ENCODE measurements at regions not wholly inside any gene's neighbourhood (a gene's known extent, or its start where the extent isn't known, plus 50 kb on each side); places are given as distances from the start of the nearest gene placed in this dataset.
"Not testable (repeated sequence)": the region's sequence is repeated elsewhere in the genome, so short reads cannot be mapped to it uniquely, and the experiment has no call there.

DNA sequence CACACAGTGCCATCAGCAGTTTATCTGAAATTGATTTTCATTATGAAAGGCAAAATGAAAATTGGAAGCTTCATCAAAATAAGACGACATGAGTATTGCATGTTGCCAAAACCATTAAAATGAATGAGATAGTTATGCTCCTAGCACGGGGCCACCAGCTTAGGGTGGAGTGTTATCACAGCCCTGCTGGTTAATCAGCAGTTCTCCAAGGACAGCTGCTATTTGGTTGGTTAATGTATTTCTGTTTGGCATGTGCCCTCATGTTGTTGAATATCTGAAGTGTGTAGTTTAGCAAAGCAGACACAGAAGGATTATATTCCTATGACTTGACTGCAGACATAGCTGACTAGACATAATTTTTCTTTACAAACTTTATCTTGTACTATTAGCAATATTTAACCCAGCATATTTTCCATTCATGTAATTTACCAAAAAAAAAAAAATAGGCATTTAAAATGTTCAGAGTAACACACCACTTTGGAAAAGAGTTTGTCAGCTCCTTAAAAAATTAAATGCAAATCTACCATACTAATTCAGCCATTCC, 98.6 kb upstream of the PIK3R1 start:
- intact Hi-C loops (cut with DNase I) = no loop called here
- ATAC-seq = peak in 1 of 2 donors; percentile 55
- DNase-seq = no peak

DNA sequence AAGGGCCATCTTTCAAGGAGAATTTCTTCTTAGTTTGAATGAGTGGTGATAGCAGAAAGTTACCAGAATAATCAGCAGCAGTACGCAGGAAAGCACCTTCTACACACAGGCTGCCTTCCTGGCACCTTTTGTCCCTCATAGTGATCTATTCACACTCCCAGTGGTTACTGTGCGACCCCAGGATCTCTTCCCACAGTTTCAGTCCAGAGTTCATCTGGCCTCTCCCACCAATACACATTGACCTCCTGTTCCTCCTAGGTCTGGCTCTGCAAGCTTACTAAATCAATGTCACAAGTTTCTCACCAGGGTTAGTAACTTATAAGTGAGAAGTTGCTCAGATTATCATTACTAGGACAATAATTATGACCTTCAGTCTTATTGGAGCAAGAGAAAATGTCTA, 99.1 kb upstream of the PIK3R1 start:
- intact Hi-C loops (cut with DNase I) = no loop called here
- ATAC-seq (no peak), DNase-seq (no peak)

DNA sequence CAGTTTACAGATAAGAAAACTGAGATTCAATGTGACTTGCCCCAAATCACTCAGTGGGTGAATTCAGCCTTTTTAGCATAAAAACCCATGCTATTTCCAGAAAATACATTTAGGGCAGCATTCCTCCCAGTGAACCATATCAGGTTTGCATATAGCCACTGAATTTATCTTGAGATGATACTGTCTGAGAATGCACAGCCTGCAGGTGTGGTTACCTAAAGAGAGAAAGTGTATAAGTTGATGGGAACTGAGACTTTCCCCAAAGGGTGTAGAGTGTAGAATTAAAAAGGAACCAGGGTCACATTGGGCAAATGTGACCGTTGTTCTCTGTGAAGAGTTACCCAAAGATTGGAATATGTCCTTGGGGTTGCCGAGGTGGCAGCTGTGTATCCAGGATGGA, 100.0 kb upstream of the PIK3R1 start:
- intact Hi-C loops (cut with DNase I) = no loop called here
- no peak for ATAC-seq
- DNase-seq = no peak

DNA sequence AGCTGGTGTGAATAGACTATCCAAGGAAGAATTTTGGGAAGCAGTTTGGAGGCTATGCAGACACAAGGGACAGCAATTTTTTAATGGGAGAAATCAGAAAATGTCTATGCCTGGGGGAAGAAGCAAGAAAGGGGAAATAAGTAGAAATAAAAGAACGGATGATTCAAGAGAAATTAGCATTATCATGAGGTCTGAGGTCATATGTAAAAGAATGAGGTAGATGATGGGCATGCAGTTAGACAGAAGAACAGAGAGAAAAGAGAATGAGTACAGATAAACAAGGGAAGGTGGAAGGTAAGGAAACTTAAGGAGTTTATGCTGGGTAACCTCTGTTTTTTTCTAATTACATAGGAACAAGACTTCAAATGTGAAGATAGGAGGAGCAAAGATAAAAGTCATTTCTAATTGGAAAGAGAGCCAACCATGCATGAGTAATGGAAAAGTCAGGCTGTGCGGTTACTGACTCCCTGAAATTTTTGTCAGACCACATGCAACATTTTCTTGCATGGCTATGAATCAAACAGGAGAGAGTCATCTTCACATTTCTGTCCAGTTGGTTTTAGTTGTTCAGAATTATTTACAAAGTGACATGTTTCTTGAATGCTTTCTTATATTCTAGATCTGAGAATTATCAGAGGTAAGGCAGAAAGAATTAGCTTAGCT, 101.0 kb upstream of the PIK3R1 start:
- intact Hi-C loops (cut with DNase I) = no loop called here
- peak in 1 of 2 donors; percentile 77 for ATAC-seq
- DNase-seq = no peak

DNA sequence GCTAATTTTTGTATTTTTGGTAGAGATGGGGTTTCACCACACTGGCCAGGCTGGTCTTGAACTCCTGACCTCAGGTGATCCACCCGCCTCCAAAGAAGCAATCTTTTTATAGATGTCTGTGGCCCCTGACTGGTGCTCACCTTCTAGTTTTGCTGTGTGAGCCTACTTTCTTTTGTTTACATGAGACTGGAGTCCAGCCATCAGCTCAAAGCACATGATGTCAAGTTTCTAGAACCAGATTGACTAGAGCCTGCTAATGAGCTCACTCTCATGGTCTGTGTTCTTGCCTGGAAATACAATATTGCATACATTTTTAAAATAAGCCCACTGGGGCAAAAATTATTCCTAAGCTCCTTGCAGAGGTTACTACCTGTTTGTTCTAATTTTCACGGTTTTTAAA, 102.9 kb upstream of the PIK3R1 start:
- ATAC-seq (no peak), DNase-seq (no peak)
- intact Hi-C loops (cut with DNase I) = no loop called here

DNA sequence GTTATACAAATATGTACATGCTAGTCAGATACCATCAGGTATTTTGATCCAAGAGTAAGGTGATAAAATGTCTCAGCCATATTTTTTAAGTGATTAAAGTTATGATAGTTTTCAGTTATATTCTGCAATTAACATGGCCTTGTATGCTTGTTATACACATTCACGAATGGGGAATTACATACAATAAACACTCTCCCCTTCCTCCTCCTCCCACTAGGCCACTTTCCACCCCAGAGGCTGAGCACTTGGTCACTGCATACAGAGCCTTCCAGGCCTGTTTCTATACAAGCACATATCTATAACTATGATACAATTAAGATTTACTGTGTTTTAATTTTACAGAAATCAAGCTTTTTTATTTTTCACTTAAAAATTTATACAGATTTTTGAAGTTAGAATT, 104.7 kb upstream of the PIK3R1 start:
- ATAC-seq = no peak
- no peak for DNase-seq
- intact Hi-C loops (cut with DNase I) = no loop called here

DNA sequence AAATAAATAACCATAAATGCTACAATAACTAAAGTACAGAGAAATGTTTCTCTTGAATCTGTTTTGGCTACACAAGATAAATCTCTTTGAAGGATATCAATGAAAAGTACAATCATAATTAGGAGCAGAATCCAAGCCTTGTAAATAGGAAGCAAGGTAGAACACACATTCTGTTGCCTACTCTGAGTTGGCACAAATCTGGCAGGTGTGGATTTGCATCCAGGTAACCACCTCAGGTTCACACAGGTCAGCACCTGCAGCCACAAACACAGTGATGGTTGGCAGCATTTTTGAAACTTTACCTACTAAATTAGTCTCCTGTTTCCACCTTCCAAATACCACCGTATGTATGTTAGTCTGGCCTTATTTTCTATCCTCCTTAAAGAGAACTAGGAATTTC, 105.3 kb upstream of the PIK3R1 start:
- intact Hi-C loops (cut with DNase I) = no loop called here
- DNase-seq (no peak), ATAC-seq (no peak)

DNA sequence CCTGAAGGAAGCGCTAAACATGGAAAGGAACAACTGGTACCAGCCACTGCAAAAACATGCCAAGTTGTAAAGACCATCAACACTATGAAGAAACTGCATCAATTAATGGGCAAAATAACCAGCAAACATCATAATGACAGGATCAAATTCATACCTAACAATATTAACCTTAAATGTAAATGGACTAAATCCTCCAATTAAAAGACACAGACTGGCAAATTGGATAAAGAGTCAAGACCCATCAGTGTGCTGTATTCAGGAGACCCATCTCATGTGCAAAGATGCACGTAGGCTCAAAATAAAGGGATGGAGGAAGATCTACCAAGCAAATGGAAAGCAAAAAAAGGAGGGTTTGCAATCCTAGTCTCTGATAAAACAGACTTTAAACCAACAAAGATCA, 111.3 kb upstream of the PIK3R1 start:
- DNase-seq; ATAC-seq; intact Hi-C loops (cut with DNase I): not testable (repeated sequence)

DNA sequence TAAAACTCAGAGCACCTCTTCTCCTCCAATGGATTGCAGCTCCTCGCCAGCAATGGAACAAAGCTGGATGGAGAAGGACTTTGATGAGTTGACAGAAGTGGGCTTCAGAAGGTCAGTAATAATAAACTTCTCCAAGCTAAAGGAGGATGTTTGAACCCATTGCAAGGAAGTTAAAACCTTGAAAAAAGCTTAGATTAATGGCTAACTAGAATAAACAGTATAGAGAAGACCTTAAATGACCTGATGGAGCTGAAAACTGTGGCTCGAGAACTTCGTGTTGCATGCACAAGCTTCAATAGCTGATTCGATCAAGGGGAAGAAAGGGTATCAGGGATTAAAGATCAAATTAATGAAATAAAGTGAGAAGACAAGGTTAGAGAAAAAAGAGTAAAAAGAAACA, 112.3 kb upstream of the PIK3R1 start:
- intact Hi-C loops (cut with DNase I); ATAC-seq; DNase-seq: not testable (repeated sequence)

DNA sequence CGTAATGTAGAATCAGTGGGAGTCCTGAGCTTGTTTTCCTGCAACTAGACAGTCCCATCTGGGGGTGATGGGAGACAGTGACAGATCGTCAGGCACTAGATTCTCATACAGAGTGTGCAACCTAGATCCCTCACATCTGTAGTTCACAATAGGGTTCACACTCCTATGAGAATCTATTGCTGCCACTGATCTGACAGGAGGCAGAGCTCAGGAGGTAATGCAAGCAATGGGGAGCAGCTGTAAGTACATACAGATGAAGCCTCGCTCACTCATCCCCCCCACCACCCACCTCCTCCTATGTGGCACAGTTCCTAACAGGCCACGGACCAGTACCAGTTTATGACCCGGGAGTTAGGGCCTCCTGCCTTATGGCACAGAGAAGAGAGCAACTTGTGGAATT, 116.2 kb upstream of the PIK3R1 start:
- ATAC-seq = no peak
- intact Hi-C loops (cut with DNase I) = no loop called here
- no peak for DNase-seq

DNA sequence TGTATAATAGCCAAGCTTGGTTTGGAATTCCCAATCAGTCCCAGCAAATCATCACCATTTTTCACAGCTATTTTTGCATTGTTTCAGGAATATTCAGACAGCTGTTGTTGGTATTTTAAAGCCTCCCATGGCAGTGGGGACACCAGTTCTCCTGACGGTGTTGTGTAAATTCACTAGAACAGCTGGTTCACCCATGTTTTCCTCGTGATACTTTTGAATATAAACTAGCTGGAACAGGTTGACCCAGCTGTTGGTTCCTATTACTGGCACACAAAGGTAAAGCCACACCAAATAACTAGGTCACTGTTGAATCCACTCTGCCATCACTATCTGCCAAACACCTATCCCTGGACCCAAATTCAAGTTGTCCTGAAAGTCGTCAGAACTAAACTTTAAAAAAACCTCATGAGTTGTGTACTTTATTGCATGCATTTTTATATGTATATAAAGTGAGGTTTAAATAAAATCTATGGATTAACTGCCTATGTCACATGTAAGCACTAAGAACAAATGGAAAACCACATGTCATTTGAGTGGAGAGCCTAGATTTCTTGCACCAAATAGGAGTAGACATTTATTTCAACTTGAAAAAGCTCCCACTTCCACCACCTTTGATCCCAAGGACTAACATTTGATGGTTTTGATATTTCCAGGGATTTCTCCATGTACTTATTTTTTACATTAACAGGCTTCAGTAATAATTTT, 121.9 kb upstream of the PIK3R1 start:
- no peak for ATAC-seq
- DNase-seq = no peak
- intact Hi-C loops (cut with DNase I) = no loop called here

DNA sequence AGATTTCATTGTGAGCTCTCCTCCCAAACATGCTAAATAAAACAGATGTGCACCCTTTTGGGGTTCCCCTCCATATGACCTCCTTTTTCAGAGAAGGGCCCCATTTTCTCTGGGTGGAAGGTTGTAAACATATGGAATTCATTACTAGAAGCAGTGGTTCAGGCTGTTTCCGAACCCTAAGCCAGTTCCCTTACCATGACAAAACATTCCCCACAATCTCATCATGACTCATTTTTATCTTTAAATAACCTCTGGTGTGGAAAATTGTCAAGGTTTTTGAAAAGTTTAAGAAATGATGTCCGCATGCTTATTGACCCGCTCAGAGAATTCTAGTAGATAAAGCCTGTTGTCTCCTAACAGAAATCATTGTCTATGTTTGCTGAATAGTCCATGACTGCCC, 127.3 kb upstream of the PIK3R1 start:
- intact Hi-C loops (cut with DNase I) = no loop called here
- DNase-seq (no peak), ATAC-seq (peak in 1 of 2 donors; percentile 67)

DNA sequence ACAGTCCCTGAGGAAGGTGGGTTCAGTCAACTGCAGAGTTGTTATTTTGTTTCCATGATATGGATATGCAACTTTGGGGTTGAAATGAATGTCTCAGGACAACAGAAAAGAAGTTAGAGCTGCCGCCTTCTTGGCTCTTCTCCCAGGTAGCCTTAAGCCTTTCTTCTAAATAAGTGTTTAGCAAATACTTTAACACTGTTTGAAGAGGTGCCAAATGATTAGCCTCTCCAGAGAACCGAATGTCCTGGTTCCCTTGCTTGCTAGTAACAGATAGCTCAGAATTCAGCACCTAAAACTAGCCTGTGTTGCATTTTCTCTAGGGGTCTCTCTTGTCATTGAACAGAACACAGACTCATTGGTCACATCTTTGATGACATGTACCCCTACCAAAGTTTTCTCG, 127.7 kb upstream of the PIK3R1 start:
- intact Hi-C loops (cut with DNase I) = no loop called here
- DNase-seq (no peak), ATAC-seq (peak in 1 of 2 donors; percentile 61)

DNA sequence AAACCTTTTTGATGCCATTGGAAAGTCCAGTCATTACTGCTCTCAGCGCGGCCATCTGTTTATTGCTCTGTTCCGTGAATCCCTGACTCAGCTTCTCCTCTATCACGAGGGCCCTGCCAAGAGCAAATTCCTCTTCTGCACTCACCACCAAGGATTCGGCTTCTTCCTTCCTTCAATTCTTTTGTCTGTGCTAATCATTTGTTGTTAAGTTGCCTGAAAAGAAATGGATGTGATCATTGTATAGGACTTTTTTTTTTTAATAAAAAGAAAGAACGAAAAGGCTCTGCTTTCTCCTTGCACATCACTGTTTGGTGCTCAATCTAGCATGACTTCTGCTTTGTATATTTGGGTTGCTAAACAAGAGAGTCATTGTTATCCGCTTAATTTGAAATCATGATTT, 128.7 kb upstream of the PIK3R1 start:
- ATAC-seq (peak; percentile 34 to 82), DNase-seq (peak; percentile 40)
- intact Hi-C loops (cut with DNase I) = no loop called here

DNA sequence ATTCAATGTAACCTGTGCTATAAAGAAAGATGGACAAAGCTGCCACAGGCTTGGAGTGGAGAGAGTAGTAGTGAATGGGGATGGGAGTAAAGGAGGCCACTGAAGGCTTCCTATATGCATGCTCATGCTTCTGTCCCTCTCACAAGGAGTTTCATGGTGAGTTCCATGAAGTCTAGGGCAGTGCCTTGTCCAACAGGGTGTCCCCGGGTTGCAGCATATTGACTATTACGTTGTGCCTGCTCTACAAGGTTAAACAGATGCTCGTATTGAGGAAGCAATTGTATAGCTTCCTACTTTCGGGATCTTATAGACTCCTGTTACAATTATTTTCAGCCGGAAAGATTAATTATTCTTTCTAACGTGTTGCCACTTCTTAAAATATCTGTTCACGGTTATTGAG, 129.1 kb upstream of the PIK3R1 start:
- intact Hi-C loops (cut with DNase I) = no loop called here
- no peak for DNase-seq
- ATAC-seq = peak in 1 of 2 donors; percentile 38

DNA sequence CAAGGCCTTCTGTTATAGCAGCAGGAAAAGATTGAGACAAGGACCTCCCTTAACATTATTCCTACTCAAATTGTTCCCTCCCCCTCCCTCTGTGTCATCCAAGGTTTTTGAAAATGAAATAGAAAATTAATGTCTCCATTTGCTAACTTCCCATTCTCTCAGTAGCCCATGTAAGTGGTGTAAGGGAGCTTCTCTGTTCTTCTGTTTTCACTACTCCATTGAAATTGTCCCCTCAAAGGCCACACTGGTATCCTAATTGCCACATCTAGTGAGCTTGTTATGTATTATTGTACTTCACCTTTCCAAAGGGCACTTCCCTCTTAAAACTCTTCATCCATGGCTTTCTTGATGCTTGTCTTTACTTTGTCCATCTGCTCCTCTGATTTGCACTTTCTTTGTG, 131.2 kb upstream of the PIK3R1 start:
- intact Hi-C loops (cut with DNase I) = no loop called here
- DNase-seq (no peak), ATAC-seq (no peak)

DNA sequence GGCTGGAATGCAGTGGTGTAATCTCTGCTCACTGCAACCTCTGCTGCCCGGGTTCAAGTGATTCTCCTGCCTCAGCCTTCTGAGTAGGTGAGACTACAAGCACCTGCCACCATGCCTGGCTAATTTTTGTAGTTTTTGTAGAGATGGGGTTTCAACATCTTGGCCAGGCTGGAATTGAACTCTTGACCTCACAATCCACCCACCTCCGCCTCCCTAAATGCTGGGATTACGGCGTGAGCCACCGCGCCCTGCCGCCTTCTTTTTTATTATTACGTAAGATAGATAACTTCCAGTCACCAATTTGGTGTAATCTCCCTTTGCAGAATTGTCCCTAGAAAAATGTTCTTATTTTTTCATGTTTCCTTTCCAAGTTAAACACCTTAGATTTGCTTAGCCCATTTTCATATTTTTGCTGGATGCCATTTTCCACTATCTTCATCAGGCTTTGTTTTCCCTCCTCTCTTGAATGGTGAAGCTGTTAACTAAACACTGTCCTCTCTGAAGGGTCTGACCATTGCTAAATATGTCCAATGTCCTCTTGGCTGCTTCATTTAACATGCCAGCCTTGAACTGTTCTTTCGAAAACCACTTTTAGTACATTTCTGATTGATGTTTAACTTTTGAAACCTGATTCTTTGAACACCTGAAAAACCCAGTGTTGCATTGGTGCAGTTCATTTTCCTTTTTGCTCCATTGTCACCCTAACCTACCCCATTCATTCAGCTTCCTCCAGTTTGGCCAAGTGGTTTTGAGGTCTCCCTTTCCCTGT, 135.1 kb upstream of the PIK3R1 start:
- intact Hi-C loops (cut with DNase I) = no loop called here
- DNase-seq = no peak
- ATAC-seq = no peak

DNA sequence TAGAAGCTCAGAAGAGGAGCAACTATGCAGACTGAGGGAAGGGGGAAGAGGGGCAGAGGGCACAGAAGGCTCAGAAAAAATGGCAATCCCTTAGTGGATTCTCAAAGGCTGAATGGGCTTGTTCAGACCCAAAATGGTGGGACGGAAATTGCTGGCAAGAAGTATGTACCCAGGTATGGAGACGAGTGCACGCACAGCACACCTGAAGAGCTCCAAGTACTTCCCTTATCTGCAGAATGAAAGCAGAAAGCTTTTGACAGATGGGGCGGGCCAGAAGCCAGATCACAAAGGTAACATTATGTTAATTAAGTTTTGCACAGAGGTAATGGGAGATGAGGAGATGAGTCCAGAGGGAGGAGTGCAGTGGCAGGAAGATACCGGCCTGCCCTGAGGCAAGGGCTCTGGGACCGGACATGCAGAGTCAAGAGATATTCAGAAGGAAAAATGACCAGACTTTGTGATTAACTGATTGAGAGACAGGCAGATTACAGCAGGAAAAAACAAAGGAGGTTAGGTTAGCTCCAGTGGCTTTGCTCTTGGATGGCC, 138.1 kb upstream of the PIK3R1 start:
- intact Hi-C loops (cut with DNase I) = no loop called here
- ATAC-seq (no peak), DNase-seq (no peak)

DNA sequence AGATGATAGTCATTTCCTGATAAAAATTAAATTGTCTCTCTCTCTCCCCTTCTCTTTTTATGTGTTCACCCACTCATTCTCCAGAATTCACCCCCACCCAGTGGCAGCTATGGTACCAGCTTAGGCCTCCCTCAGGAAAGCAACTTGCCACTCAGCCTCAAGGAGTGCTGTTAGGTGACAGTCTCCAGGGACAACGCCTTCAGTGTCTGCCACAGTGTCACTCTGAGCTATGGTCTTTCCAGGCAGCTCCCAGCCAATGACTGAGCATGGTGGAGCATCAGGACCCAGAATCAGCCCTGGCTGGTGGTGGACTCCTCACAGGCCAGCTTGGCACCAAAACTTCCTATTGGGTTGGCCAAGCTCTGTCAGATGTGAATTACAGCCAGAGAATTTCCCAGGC, 140.9 kb upstream of the PIK3R1 start:
- ATAC-seq (peak; percentile 35 to 41), DNase-seq (no peak)
- intact Hi-C loops (cut with DNase I) = no loop called here

DNA sequence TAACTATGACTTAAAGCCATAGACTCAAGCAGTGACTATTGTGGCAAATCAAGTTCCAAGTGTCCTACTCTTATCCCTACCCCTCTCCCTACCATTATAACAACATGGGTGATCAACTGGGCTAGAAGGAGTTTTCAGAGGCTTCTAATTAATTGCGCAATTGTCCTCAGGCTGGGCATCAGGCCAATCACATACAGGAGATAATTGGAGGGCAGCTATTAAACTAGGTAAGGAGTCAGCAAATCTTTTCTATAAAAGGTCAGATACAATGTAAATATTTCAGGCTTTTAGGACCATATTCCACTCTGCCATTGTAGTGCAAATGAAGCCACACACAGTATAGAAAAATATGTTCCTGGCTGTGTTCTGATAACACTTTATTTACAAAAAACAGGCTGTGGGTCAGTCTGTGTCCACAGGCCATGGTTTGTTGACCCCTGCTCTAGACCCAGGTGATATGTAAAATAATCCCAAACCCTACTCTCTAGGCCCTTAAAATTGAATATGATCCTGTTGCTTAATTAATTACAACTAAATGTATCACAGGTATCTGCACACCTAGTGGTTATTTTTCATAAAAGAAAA, 141.4 kb upstream of the PIK3R1 start:
- DNase-seq = no peak
- no peak for ATAC-seq
- intact Hi-C loops (cut with DNase I) = no loop called here
